HG03521 (cell line): ENCODE measurements at regions not wholly inside any gene's neighbourhood (a gene's known extent, or its start where the extent isn't known, plus 50 kb on each side); places are given as distances from the start of the nearest gene placed in this dataset.
"Not testable (repeated sequence)": the region's sequence is repeated elsewhere in the genome, so short reads cannot be mapped to it uniquely, and the experiment has no call there.

Experiments
- ATAC-seq: cut with Tn5 transposase; IDR thresholded peaks from one replicate; pipeline ENCODE4 v1.9.1; 2021; ENCODE audit warnings: mild to moderate bottlenecking, moderate library complexity; ENCODE audit not compliant: unreplicated experiment

- ATAC-seq: no peak
These were observed 495.9 kb upstream of the NECTIN3 start for GRCh38 chr3:110575702-110576101.

GRCh38 chr3:110576960-110577359 is 494.7 kb upstream of the NECTIN3 start:
- no peak for ATAC-seq

- ATAC-seq: no peak
These were observed 493.8 kb upstream of the NECTIN3 start for GRCh38 chr3:110577854-110578253.

- no peak for ATAC-seq
These were observed 491.6 kb upstream of the NECTIN3 start for GRCh38 chr3:110579840-110580550.

GRCh38 chr3:110583373-110583935 is 488.2 kb upstream of the NECTIN3 start:
- no peak for ATAC-seq

- no peak for ATAC-seq
These were observed 482.7 kb upstream of the NECTIN3 start for GRCh38 chr3:110588906-110589305.

- ATAC-seq: no peak
These were observed 482.3 kb upstream of the NECTIN3 start for GRCh38 chr3:110589341-110589740.

- no peak for ATAC-seq
These were observed 477.9 kb upstream of the NECTIN3 start for GRCh38 chr3:110593749-110594148.

GRCh38 chr3:110598847-110599490 is 472.6 kb upstream of the NECTIN3 start:
- ATAC-seq: no peak

GRCh38 chr3:110608566-110608965 is 463.1 kb upstream of the NECTIN3 start:
- ATAC-seq: no peak

- no peak for ATAC-seq
These were observed 459.6 kb upstream of the NECTIN3 start for GRCh38 chr3:110612045-110612444.

- ATAC-seq: no peak
These were observed 457.4 kb upstream of the NECTIN3 start for GRCh38 chr3:110614186-110614585.

GRCh38 chr3:110615454-110615853 is 456.2 kb upstream of the NECTIN3 start:
- no peak for ATAC-seq

- no peak for ATAC-seq
These were observed 452.9 kb upstream of the NECTIN3 start for GRCh38 chr3:110618512-110619226.

GRCh38 chr3:110620118-110620517 is 451.5 kb upstream of the NECTIN3 start:
- no peak for ATAC-seq

GRCh38 chr3:110623571-110623970 is 448.0 kb upstream of the NECTIN3 start:
- no peak for ATAC-seq

GRCh38 chr3:110624576-110624975 is 447.0 kb upstream of the NECTIN3 start:
- no peak for ATAC-seq

- ATAC-seq: no peak
These were observed 446.3 kb upstream of the NECTIN3 start for GRCh38 chr3:110625201-110625747.

- not testable (repeated sequence) for ATAC-seq
These were observed 444.9 kb upstream of the NECTIN3 start for GRCh38 chr3:110626652-110627111.

GRCh38 chr3:110628650-110629301 is 442.8 kb upstream of the NECTIN3 start:
- no peak for ATAC-seq

GRCh38 chr3:110629917-110630316 is 441.7 kb upstream of the NECTIN3 start:
- no peak for ATAC-seq
